HepG2 (cell line): ENCODE measurements at regions not wholly inside any gene's neighbourhood (a gene's known extent, or its start where the extent isn't known, plus 50 kb on each side); places are given as distances from the start of the nearest gene placed in this dataset.
"Not testable (repeated sequence)": the region's sequence is repeated elsewhere in the genome, so short reads cannot be mapped to it uniquely, and the experiment has no call there.

Experiments used
- ATAC-seq: fragments of 200-7000 bp; cut with Tn5 transposase; 3 replicates; pipeline ENCODE4 v1.9.1; 2020; ENCODE audit warnings: mild to moderate bottlenecking, moderate library complexity
- BruUV-seq: library from RNA; stranded (reverse); fragments of 400-500 nt; replicated peaks from 2 replicates; lab custom pipeline; 2021; lab: Mats Ljungman, UMichigan
- CTCF ChIA-PET: fragments of 300-600 bp; formaldehyde crosslinking; extraction: SDS; loops from one replicate; lab custom pipeline; 2021; ENCODE audit warnings: low total read pairs, inconsistent platforms, low intra/inter-chr PET ratio; lab: Yijun Ruan, JAX
- POLR2A ChIA-PET: fragments of 350-600 bp; sonication (Branson Sonifier 250); formaldehyde crosslinking; loops from one replicate; lab custom pipeline; 2020; ENCODE audit warnings: antibody characterized with exemption, inconsistent platforms; lab: Yijun Ruan, JAX
- DNase-seq: peaks from one replicate; pipeline ENCODE4 v3.0.0-alpha.2; 2015; ENCODE audit warnings: low spot score
- FAIRE-seq: peaks from 3 replicates; lab custom pipeline; 2011; peaks lifted over from hg19 to GRCh38; lab: Jason Lieb, UNC
- H2AFZ ChIP-seq: one replicate; pipeline ENCODE4 v1.6.1; 2011; ENCODE audit warnings: low read length, inconsistent platforms
- H3K27ac ChIP-seq: fragments of 300-600 bp; 3 replicates; pipeline ENCODE4 v1.8.0; 2011; ENCODE audit warnings: mixed run types, mild to moderate bottlenecking, mixed read lengths, low read length, inconsistent platforms; ENCODE audit not compliant: insufficient read depth; ENCODE audit errors: extremely low read length
- H3K27me3 ChIP-seq, 2 experiments: fragments of 200-600 bp in 1 of 2; 2 replicates in 1 of 2; 3 replicates in 1 of 2; pipeline versions ENCODE4 v1.6.0 to v1.8.0; 2011; ENCODE audit warnings: low read length in 2 of 2, mild to moderate bottlenecking in 2 of 2, moderate library complexity in 2 of 2, inconsistent platforms in 1 of 2; ENCODE audit not compliant: insufficient read depth in 2 of 2, control insufficient read depth in 1 of 2
- H3K36me3 ChIP-seq, 2 experiments: fragments of 200-600 bp in 1 of 2; replicated peaks in 1 of 2; 2 replicates in 1 of 2; 3 replicates in 1 of 2; pipeline versions ENCODE4 v1.5.1 to v1.8.0; 2011; ENCODE audit warnings: low read length in 2 of 2, inconsistent platforms in 1 of 2; ENCODE audit not compliant: insufficient read depth in 2 of 2, control insufficient read depth in 1 of 2
- H3K4me1 ChIP-seq: 2 replicates; pipeline ENCODE4 v1.5.1; 2012; ENCODE audit warnings: low read length, inconsistent platforms; ENCODE audit not compliant: insufficient read depth
- H3K4me2 ChIP-seq: 2 replicates; pipeline ENCODE4 v1.6.0; 2011; ENCODE audit warnings: low read depth, low read length, inconsistent platforms
- H3K4me3 ChIP-seq, 3 experiments: fragments of 200-600 bp in 1 of 3; sonication (generic), shearing (Covaris generic) in 1 of 3; replicated peaks in 1 of 3; 2 replicates each; pipeline ENCODE4 v1.5.1; 2011 to 2016; ENCODE audit warnings: low read length in 3 of 3, inconsistent platforms in 2 of 3, low read depth in 2 of 3, mild to moderate bottlenecking in 2 of 3, control low read depth in 1 of 3, mixed read lengths in 1 of 3; ENCODE audit not compliant: insufficient read depth in 1 of 3
- H3K79me2 ChIP-seq: one replicate; pipeline ENCODE4 v1.6.1; 2011; ENCODE audit warnings: low read length, inconsistent platforms; ENCODE audit not compliant: insufficient read depth
- H3K9ac ChIP-seq: 2 replicates; pipeline ENCODE4 v1.6.0; 2011; ENCODE audit warnings: mild to moderate bottlenecking, low read depth, low read length, inconsistent platforms; ENCODE audit not compliant: insufficient read depth
- H3K9me3 ChIP-seq: 2 replicates; pipeline ENCODE4 v1.5.1; 2012; ENCODE audit warnings: mild to moderate bottlenecking, low read length
- H4K20me1 ChIP-seq: 2 replicates; pipeline ENCODE4 v1.6.0; 2011; ENCODE audit warnings: inconsistent platforms, mild to moderate bottlenecking, low read length, moderate library complexity; ENCODE audit not compliant: insufficient read depth
- ATF7 ChIP-seq, 2 experiments: fragments of 450-650 bp in 1 of 2; sonication (generic) in 1 of 2; formaldehyde crosslinking in 1 of 2; IDR thresholded peaks; 2 replicates each; pipeline versions ENCODE4 v1.4.0 to v1.6.1; 2016 to 2020; ENCODE audit warnings: antibody characterized with exemption in 1 of 2, mild to moderate bottlenecking in 1 of 2, missing genetic modification reagents in 1 of 2
- CREB1 ChIP-seq, 2 experiments: fragments of 450-650 bp in 1 of 2; IDR thresholded peaks; 2 replicates each; pipeline ENCODE4 v1.6.1; 2016 to 2017; ENCODE audit warnings: control low read depth in 1 of 2, mild to moderate bottlenecking in 1 of 2, missing compliant biosample characterization in 1 of 2, missing genetic modification characterization in 1 of 2
- WGBS: methylation state at CpG from one replicate; pipeline ENCODE4 v1.1.6; 2017; ENCODE audit warnings: low lambda C conversion rate; 5-methylcytosine and 5-hydroxymethylcytosine counted together
- in situ Hi-C: cut with HindIII; loops from 2 replicates; pipeline ENCODE4 v1.10.0; 2017; ENCODE audit warnings: low pct_unique_long_range_greater_than_20kb; ENCODE audit not compliant: extremely low pct_ligation_motif_present
- intact Hi-C: fragments of 100-400 bp; cut with micrococcal nuclease; formaldehyde crosslinking; loops from one replicate; pipeline ENCODE4 v1.10.0; 2022; ENCODE audit not compliant: unreplicated experiment

GRCh38 chr21:9919446-9919845 lies 601.9 kb upstream of the TPTE start:
- H3K27me3 ChIP-seq; H3K4me3 ChIP-seq; H3K36me3 ChIP-seq; BruUV-seq; DNase-seq; H3K79me2 ChIP-seq; in situ Hi-C loops; intact Hi-C loops; H2AFZ ChIP-seq; H3K9ac ChIP-seq; FAIRE-seq; H3K4me1 ChIP-seq; H3K4me2 ChIP-seq; H3K27ac ChIP-seq; H4K20me1 ChIP-seq; ATAC-seq; CTCF ChIA-PET; POLR2A ChIA-PET; TF ChIP-seq ATF7, CREB1 (CRISPR knock-in tag; IDR thresholded peaks at IDR 0.05): not testable (repeated sequence)
- peaks cover 75% of the 10 kb centered on the region for H3K9me3 ChIP-seq
- TF ChIP-seq ATF7 (IDR thresholded peaks at IDR 0.05) = peak; percentile 90
- TF ChIP-seq CREB1 (IDR thresholded peaks at IDR 0.05) = peak; percentile 73
- 3% methylated on average over 1 of the region's 1 CpG for WGBS

DNA sequence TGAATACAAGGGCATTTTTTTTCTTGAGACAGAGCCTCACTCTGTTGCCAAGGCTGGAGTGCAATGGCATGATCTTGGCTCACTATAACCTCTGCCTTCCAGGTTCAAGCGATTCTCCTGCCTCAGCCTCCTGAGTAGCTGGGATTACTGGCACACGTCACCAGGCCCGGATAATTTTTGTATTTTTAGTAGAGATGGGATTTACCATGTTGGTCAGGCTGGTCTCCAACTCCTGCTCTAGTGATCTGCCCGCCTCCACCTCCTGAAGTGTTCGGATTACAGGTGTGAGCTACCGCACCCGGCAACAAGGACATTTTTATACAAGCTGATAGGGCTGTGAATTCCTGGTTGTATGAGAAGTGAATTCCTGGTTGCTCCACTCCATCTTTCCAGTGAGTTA lies 577.7 kb upstream of the TPTE start:
- intact Hi-C loops; H3K4me1 ChIP-seq; FAIRE-seq; in situ Hi-C loops; CTCF ChIA-PET; H3K9ac ChIP-seq; DNase-seq; H3K4me2 ChIP-seq; H3K79me2 ChIP-seq; H2AFZ ChIP-seq; POLR2A ChIA-PET; H3K27ac ChIP-seq; H3K4me3 ChIP-seq; H3K36me3 ChIP-seq; H4K20me1 ChIP-seq; BruUV-seq; H3K27me3 ChIP-seq; ATAC-seq; TF ChIP-seq CREB1 (CRISPR knock-in tag; IDR thresholded peaks at IDR 0.05): not testable (repeated sequence)
- WGBS = 24% methylated on average over 7 of the region's 7 CpGs
- TF ChIP-seq CREB1 (IDR thresholded peaks at IDR 0.05) = peak; percentile 24; the same call in 1 of the 2 replicates
- H3K9me3 ChIP-seq = peaks cover 85% of the 10 kb centered on the region
